WTC11 (cell line): ENCODE measurements at regions not wholly inside any gene's neighbourhood (a gene's known extent, or its start where the extent isn't known, plus 50 kb on each side); places are given as distances from the start of the nearest gene placed in this dataset.

ENCODE experiments used
- ATAC-seq: fragments of 200-7000 bp; cut with Tn5 transposase; 2 replicates; pipeline ENCODE4 v1.10.0; 2021; ENCODE audit warnings: mild to moderate bottlenecking, moderate library complexity
- CTCF ChIA-PET: fragments of 300-600 bp; sonication (Branson Sonifier 250); formaldehyde crosslinking; loops from one replicate; lab custom pipeline; 2021; ENCODE audit warnings: antibody characterized with exemption; lab: Charles Lee
- POLR2A ChIA-PET: fragments of 350-600 bp; sonication (Branson Sonifier 250); formaldehyde crosslinking; loops from one replicate; lab custom pipeline; 2021; ENCODE audit warnings: antibody characterized with exemption; lab: Charles Lee
- DNase-seq: peaks from one replicate; pipeline ENCODE4 v3.0.0; 2021; ENCODE audit warnings: low spot score
- H3K27ac Mint-ChIP-seq: 2 replicates; pipeline ENCODE4 v1.8.0; 2021; ENCODE audit warnings: mixed read lengths
- H3K27me3 Mint-ChIP-seq: 2 replicates; pipeline ENCODE4 v1.8.0; 2021; ENCODE audit warnings: low read depth, mild to moderate bottlenecking, moderate library complexity, mixed read lengths
- H3K36me3 Mint-ChIP-seq: 2 replicates; pipeline ENCODE4 v1.8.0; 2021; ENCODE audit warnings: mixed read lengths
- H3K4me1 Mint-ChIP-seq: 2 replicates; pipeline ENCODE4 v1.8.0; 2022; ENCODE audit warnings: mixed read lengths
- H3K4me3 Mint-ChIP-seq: 2 replicates; pipeline ENCODE4 v1.8.0; 2021; ENCODE audit warnings: mild to moderate bottlenecking, moderate library complexity, mixed read lengths
- H3K9me3 Mint-ChIP-seq: 2 replicates; pipeline ENCODE4 v1.8.0; 2021; ENCODE audit warnings: mixed read lengths
- CBFB ChIP-seq: sonication (generic); formaldehyde crosslinking; IDR thresholded peaks from 2 replicates; pipeline ENCODE4 v1.8.1; 2022; ENCODE audit warnings: mild to moderate bottlenecking, low read depth, missing genetic modification reagents
- E2F4 ChIP-seq: sonication (generic); formaldehyde crosslinking; IDR thresholded peaks from 2 replicates; pipeline ENCODE4 v1.8.1; 2022; ENCODE audit warnings: low read depth, mild to moderate bottlenecking, moderate library complexity, missing genetic modification reagents, borderline replicate concordance
- E2F5 ChIP-seq: sonication (generic); formaldehyde crosslinking; IDR thresholded peaks from 2 replicates; pipeline ENCODE4 v1.8.1; 2022; ENCODE audit warnings: mild to moderate bottlenecking, moderate library complexity, missing genetic modification reagents
- FOXP4 ChIP-seq: sonication (generic); formaldehyde crosslinking; IDR thresholded peaks from 2 replicates; pipeline ENCODE4 v1.8.0; 2022; ENCODE audit warnings: mild to moderate bottlenecking, missing genetic modification reagents
- HMGXB4 ChIP-seq: sonication (generic); formaldehyde crosslinking; IDR thresholded peaks from 2 replicates; pipeline ENCODE4 v1.8.1; 2023; ENCODE audit warnings: mild to moderate bottlenecking, moderate library complexity, missing genetic modification reagents
- MYBL2 ChIP-seq: sonication (generic); formaldehyde crosslinking; IDR thresholded peaks from 2 replicates; pipeline ENCODE4 v1.8.1; 2023; ENCODE audit warnings: mild to moderate bottlenecking, moderate library complexity, missing genetic modification reagents
- SMAD3 ChIP-seq: sonication (generic); formaldehyde crosslinking; IDR thresholded peaks from 2 replicates; pipeline ENCODE4 v1.8.0; 2022; ENCODE audit warnings: missing genetic modification reagents, mild to moderate bottlenecking, borderline replicate concordance
- SP1 ChIP-seq: sonication (generic); formaldehyde crosslinking; conservative IDR thresholded peaks from 2 replicates; pipeline ENCODE4 v1.8.1; 2022; ENCODE audit warnings: missing genetic modification reagents
- ZNF219 ChIP-seq: sonication (generic); formaldehyde crosslinking; IDR thresholded peaks from 2 replicates; pipeline ENCODE4 v1.8.0; 2023; ENCODE audit warnings: missing genetic modification reagents, mild to moderate bottlenecking, borderline replicate concordance
- ZNF532 ChIP-seq: fragments of 250-450 bp; sonication (Bioruptor Pico); IDR thresholded peaks from 2 replicates; pipeline ENCODE4 v1.9.0; 2021; ENCODE audit warnings: mild to moderate bottlenecking, borderline replicate concordance
- TF ChIP-seq, protein P1 (sequence below): sonication (generic); formaldehyde crosslinking; IDR thresholded peaks from 2 replicates; pipeline ENCODE4 v1.8.0; 2023; ENCODE audit warnings: mild to moderate bottlenecking, missing genetic modification reagents

DNA sequence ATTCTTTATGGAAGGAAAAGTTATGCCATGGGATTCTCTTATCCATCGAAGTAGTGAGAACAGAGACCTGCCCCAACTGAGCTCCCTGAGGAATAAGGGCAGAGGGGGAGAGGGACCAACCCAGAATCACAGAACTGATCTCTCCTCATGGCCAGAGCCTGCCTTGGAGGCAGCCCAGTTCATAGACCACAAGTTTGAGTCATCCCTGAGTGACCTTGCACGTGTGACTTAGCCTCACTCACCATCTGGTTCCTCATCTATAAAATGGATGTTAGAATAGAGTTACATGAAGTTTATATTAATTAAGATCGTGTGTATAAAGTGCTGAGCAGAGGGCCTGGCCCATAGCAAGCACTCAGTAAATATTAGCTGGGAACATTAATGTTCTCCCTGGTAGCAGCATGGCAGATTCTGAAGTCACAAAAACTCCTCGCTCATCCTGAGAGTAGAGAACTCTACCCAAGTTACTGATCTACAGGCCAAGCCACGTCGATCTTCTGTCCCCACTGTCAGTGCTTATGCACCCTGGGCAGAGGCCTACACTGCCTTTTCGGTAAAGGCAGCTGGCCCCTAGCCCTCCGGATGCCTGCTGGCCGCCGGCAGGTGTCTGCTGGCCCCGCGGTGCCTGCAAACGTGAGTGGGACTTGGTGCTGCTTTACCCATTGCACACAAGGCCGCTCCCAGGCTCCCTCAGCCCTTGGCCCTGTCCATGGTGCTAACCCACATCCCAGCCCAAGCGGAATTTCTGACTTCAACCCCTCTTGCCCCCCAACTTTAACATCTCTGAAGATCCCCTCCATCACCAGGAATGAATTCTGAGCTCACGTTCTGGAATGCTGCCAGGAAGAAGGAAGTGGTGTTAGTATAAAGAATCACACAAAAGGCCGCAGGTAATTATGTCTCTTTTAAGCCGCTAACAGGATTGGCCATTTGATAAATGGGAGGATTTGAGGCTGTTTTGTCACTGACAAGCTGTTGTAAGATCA, 61.1 kb upstream of the ARAP3 start (continued):
- TF ChIP-seq HMGXB4 (0 out of 2 replicates have a peak, but pooled peaks have one; percentile 36), SMAD3 (0 out of 2 replicates have a peak, but pooled peaks have one; percentile 53), E2F4 (CRISPR knock-in tag) (peak; percentile 70; the same call in 1 of the 2 replicates), ZNF219 (CRISPR knock-in tag) (peak; percentile 59; the same call in 1 of the 2 replicates), E2F5 (CRISPR knock-in tag) (0 out of 2 replicates have a peak, but pooled peaks have one; percentile 41), MYBL2 (CRISPR knock-in tag) (peak; percentile 85)
- TF ChIP-seq, protein P1, sequence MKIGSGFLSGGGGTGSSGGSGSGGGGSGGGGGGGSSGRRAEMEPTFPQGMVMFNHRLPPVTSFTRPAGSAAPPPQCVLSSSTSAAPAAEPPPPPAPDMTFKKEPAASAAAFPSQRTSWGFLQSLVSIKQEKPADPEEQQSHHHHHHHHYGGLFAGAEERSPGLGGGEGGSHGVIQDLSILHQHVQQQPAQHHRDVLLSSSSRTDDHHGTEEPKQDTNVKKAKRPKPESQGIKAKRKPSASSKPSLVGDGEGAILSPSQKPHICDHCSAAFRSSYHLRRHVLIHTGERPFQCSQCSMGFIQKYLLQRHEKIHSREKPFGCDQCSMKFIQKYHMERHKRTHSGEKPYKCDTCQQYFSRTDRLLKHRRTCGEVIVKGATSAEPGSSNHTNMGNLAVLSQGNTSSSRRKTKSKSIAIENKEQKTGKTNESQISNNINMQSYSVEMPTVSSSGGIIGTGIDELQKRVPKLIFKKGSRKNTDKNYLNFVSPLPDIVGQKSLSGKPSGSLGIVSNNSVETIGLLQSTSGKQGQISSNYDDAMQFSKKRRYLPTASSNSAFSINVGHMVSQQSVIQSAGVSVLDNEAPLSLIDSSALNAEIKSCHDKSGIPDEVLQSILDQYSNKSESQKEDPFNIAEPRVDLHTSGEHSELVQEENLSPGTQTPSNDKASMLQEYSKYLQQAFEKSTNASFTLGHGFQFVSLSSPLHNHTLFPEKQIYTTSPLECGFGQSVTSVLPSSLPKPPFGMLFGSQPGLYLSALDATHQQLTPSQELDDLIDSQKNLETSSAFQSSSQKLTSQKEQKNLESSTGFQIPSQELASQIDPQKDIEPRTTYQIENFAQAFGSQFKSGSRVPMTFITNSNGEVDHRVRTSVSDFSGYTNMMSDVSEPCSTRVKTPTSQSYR (CRISPR knock-in tag): 0 out of 2 replicates have a peak, but pooled peaks have one; percentile 74

DNA sequence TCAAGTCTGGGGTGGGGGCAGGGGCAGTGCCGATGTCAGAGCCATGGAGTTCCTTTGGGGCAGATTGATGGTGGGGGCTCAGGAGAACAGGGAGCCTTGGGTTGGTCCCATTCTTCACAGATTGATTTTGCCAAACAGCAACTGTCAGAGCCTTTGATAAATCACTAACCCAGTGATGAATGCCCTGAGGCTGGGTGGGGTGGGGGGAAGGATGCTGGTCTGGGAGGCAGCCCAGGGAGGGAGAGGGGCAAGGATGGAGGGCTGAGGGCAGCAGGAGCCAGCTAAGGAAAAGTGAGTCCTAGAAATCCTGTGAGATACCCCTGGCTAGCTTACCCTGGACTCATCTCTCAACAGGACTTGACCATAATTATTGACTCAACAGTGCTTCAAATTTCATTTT, 60.1 kb upstream of the ARAP3 start:
- Mint-ChIP-seq H3K4me1 (peaks cover 22% of the 10 kb centered on the region), H3K27ac (no peak overlapping the region), H3K27me3 (no peaks in the 10 kb centered on the region; the same call in 1 of the 2 replicates), H3K9me3 (no peaks in the 10 kb centered on the region), H3K36me3 (no peaks in the 10 kb centered on the region), H3K4me3 (no peak overlapping the region)
- DNase-seq (no peak), ATAC-seq (no peak)
- TF ChIP-seq SP1 (CRISPR knock-in tag) (no peak), CBFB (CRISPR knock-in tag) (no peak), FOXP4 (CRISPR knock-in tag) (no peak), ZNF532 (CRISPR knock-in tag) (no peak)
- CTCF ChIA-PET: interaction anchor here (1.5 kb wide), 1 partner anchor 78 kb away, joined by 4 read pairs; no protein-coding TSS in a partner anchor
- POLR2A ChIA-PET: no interaction called here
